Neural cell (in vitro differentiated cells): ENCODE measurements at regions not wholly inside any gene's neighbourhood (a gene's known extent, or its start where the extent isn't known, plus 50 kb on each side); places are given as distances from the start of the nearest gene placed in this dataset.

ENCODE experiments used
- H2AFZ ChIP-seq: fragments of 200-600, 300-800 bp; sonication (generic), shearing (Covaris generic); 2 replicates; pipeline ENCODE4 v1.6.0; 2014; ENCODE audit warnings: low read depth, mild to moderate bottlenecking, antibody characterized with exemption, low read length, moderate library complexity
- H3F3A ChIP-seq: fragments of 200-600 bp; shearing (Covaris generic); 2 replicates; pipeline ENCODE4 v1.6.1; 2016; ENCODE audit warnings: mild to moderate bottlenecking, moderate library complexity, mixed read lengths, antibody characterized with exemption, low read length; ENCODE audit not compliant: insufficient read depth, poor library complexity, severe bottlenecking
- H3K27ac ChIP-seq: fragments of 200-600, 300-800 bp; sonication (generic), shearing (Covaris generic); 2 replicates; pipeline ENCODE4 v1.5.1; 2014; ENCODE audit warnings: mild to moderate bottlenecking, low read length, moderate library complexity
- H3K27me3 ChIP-seq: fragments of 300-800, 200-600 bp; sonication (generic), shearing (Covaris generic); 2 replicates; pipeline ENCODE4 v1.6.0; 2014; ENCODE audit warnings: mild to moderate bottlenecking, low read depth, low read length, moderate library complexity; ENCODE audit not compliant: insufficient read depth
- H3K36me3 ChIP-seq: fragments of 300-800, 200-600 bp; sonication (generic), shearing (Covaris generic); 2 replicates; pipeline ENCODE4 v1.5.1; 2014; ENCODE audit warnings: mild to moderate bottlenecking, antibody characterized with exemption, low read length, moderate library complexity; ENCODE audit not compliant: insufficient read depth
- H3K4me2 ChIP-seq: fragments of 300-800, 200-600 bp; sonication (generic), shearing (Covaris generic); 2 replicates; pipeline ENCODE4 v1.6.0; 2014; ENCODE audit warnings: mild to moderate bottlenecking, low read length
- H3K4me3 ChIP-seq: fragments of 300-800, 200-600 bp; sonication (generic), shearing (Covaris generic); 2 replicates; pipeline ENCODE4 v1.5.1; 2014; ENCODE audit warnings: mild to moderate bottlenecking, low read length, moderate library complexity
- H3K79me2 ChIP-seq: fragments of 200-600 bp; shearing (Covaris generic); replicated peaks from 2 replicates; pipeline ENCODE4 v1.6.0; 2014; ENCODE audit warnings: mild to moderate bottlenecking, low read length, moderate library complexity; ENCODE audit not compliant: insufficient read depth
- H3K9ac ChIP-seq: fragments of 300-800, 200-600 bp; sonication (generic), shearing (Covaris generic); 2 replicates; pipeline ENCODE4 v1.6.1; 2016; ENCODE audit warnings: mild to moderate bottlenecking, low read length, mixed read lengths
- H3K9me2 ChIP-seq: fragments of 200-600 bp; shearing (Covaris generic); 2 replicates; pipeline ENCODE4 v1.6.1; 2016; ENCODE audit warnings: mild to moderate bottlenecking, low read length, mixed read lengths; ENCODE audit not compliant: insufficient read depth
- H3K9me3 ChIP-seq: fragments of 200-600, 300-800 bp; sonication (generic), shearing (Covaris generic); 2 replicates; pipeline ENCODE4 v1.6.1; 2016; ENCODE audit warnings: mild to moderate bottlenecking, mixed run types, low read length, moderate library complexity, mixed read lengths
- H4K20me1 ChIP-seq: fragments of 200-600 bp; shearing (Covaris generic); 2 replicates; pipeline ENCODE4 v1.6.1; 2016; ENCODE audit warnings: mild to moderate bottlenecking, mixed run types; ENCODE audit not compliant: insufficient read depth
- EP300 ChIP-seq: fragments of 450-650 bp; conservative IDR thresholded peaks from 2 replicates; pipeline ENCODE4 v1.6.1; 2014; ENCODE audit warnings: antibody characterized with exemption, mild to moderate bottlenecking, moderate library complexity; ENCODE audit not compliant: poor library complexity, severe bottlenecking
- EZH2 ChIP-seq: fragments of 200-600, 300-800 bp; shearing (Covaris generic), sonication (generic); IDR thresholded peaks from 2 replicates; pipeline ENCODE4 v1.6.1; 2014; ENCODE audit warnings: antibody characterized with exemption, low read length, borderline replicate concordance, mild to moderate bottlenecking; ENCODE audit not compliant: insufficient read depth, poor library complexity, severe bottlenecking
- MXI1 ChIP-seq: fragments of 450-650 bp; conservative IDR thresholded peaks from 2 replicates; pipeline ENCODE4 v1.6.1; 2014; ENCODE audit warnings: antibody characterized with exemption, mild to moderate bottlenecking; ENCODE audit not compliant: poor library complexity, severe bottlenecking
- POLR2AphosphoS5 ChIP-seq: IDR thresholded peaks from 2 replicates; pipeline ENCODE4 v1.6.1; 2012
- RAD21 ChIP-seq: fragments of 450-650 bp; conservative IDR thresholded peaks from 2 replicates; pipeline ENCODE4 v1.6.1; 2014; ENCODE audit warnings: antibody characterized with exemption, mild to moderate bottlenecking, moderate library complexity
- SMC3 ChIP-seq: fragments of 450-650 bp; conservative IDR thresholded peaks from 2 replicates; pipeline ENCODE4 v1.6.1; 2014; ENCODE audit warnings: antibody characterized with exemption, mild to moderate bottlenecking, moderate library complexity; ENCODE audit not compliant: poor library complexity
- TAF1 ChIP-seq: IDR thresholded peaks from 2 replicates; pipeline ENCODE4 v1.6.1; 2012; ENCODE audit warnings: low read depth
- TF ChIP-seq, protein P1 (sequence below): fragments of 450-650 bp; IDR thresholded peaks from 2 replicates; pipeline ENCODE4 v1.5.1; 2014; ENCODE audit warnings: antibody characterized with exemption, mild to moderate bottlenecking, moderate library complexity; ENCODE audit not compliant: poor library complexity, severe bottlenecking
- TF ChIP-seq, protein P2 (sequence below): IDR thresholded peaks from 2 replicates; pipeline ENCODE4 v1.6.1; 2012; ENCODE audit warnings: borderline replicate concordance

DNA sequence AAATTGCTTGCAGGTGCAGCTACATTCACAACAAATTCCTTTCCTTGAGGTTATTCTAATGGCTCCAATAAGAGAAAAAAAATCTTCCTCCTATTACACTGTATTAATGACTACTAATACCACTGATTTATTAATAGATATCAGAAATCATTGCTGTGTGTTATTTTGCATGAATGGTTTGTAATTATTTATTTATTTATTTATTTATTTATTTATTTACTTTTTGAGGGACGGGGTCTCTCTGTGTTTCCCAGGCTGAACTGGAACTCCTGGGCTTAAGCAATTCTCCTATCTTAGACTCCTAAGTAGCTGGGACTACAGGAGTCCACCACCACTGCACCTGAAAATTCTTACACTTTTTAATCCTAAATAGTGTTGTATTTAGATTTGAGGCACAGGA is 390.4 kb downstream of the SI start:
- no peaks in the 10 kb centered on the region for H3K27me3 ChIP-seq
- H3K27ac ChIP-seq = no peak overlapping the region
- H2AFZ ChIP-seq = no peak overlapping the region
- no peaks in the 10 kb centered on the region for H3K79me2 ChIP-seq
- H3K9ac ChIP-seq = no peak overlapping the region
- no peak overlapping the region for H3K4me2 ChIP-seq
- H3K9me3 ChIP-seq = no peaks in the 10 kb centered on the region
- TF ChIP-seq MXI1 = no peak
- TF ChIP-seq, protein P1, sequence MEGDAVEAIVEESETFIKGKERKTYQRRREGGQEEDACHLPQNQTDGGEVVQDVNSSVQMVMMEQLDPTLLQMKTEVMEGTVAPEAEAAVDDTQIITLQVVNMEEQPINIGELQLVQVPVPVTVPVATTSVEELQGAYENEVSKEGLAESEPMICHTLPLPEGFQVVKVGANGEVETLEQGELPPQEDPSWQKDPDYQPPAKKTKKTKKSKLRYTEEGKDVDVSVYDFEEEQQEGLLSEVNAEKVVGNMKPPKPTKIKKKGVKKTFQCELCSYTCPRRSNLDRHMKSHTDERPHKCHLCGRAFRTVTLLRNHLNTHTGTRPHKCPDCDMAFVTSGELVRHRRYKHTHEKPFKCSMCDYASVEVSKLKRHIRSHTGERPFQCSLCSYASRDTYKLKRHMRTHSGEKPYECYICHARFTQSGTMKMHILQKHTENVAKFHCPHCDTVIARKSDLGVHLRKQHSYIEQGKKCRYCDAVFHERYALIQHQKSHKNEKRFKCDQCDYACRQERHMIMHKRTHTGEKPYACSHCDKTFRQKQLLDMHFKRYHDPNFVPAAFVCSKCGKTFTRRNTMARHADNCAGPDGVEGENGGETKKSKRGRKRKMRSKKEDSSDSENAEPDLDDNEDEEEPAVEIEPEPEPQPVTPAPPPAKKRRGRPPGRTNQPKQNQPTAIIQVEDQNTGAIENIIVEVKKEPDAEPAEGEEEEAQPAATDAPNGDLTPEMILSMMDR = no peak
- TF ChIP-seq TAF1 = no peak
- TF ChIP-seq RAD21 = no peak
- TF ChIP-seq EZH2 = no peak
- no peak for TF ChIP-seq SMC3
- no peak for TF ChIP-seq POLR2AphosphoS5
- TF ChIP-seq, protein P2, sequence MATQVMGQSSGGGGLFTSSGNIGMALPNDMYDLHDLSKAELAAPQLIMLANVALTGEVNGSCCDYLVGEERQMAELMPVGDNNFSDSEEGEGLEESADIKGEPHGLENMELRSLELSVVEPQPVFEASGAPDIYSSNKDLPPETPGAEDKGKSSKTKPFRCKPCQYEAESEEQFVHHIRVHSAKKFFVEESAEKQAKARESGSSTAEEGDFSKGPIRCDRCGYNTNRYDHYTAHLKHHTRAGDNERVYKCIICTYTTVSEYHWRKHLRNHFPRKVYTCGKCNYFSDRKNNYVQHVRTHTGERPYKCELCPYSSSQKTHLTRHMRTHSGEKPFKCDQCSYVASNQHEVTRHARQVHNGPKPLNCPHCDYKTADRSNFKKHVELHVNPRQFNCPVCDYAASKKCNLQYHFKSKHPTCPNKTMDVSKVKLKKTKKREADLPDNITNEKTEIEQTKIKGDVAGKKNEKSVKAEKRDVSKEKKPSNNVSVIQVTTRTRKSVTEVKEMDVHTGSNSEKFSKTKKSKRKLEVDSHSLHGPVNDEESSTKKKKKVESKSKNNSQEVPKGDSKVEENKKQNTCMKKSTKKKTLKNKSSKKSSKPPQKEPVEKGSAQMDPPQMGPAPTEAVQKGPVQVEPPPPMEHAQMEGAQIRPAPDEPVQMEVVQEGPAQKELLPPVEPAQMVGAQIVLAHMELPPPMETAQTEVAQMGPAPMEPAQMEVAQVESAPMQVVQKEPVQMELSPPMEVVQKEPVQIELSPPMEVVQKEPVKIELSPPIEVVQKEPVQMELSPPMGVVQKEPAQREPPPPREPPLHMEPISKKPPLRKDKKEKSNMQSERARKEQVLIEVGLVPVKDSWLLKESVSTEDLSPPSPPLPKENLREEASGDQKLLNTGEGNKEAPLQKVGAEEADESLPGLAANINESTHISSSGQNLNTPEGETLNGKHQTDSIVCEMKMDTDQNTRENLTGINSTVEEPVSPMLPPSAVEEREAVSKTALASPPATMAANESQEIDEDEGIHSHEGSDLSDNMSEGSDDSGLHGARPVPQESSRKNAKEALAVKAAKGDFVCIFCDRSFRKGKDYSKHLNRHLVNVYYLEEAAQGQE = no peak
- no peak for TF ChIP-seq EP300
- H3K36me3 ChIP-seq = no peaks in the 10 kb centered on the region
- H3F3A ChIP-seq = no peaks in the 10 kb centered on the region
- H4K20me1 ChIP-seq = no peaks in the 10 kb centered on the region
- H3K4me3 ChIP-seq = no peak overlapping the region
- H3K9me2 ChIP-seq = no peaks in the 10 kb centered on the region

DNA sequence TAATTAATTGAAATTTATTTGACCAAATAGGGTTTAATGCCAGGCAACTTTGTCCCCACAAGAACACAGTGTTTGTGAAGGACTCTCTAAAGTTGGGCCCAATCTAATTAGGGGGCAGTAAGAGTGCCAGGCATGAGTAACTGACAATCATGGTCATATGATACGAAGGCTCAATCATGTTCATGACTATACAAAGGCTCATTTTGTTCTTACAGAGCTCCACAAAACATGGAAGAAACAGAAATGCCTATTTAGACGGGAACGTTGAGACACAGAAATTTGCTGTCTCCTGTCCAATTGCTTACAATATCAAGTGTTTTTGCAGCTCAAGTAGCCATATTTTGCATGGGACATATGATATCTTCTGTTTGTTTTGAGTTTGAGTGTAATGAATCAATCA is 391.1 kb downstream of the SI start:
- Histone ChIP-seq H2AFZ (no peak overlapping the region), H3K9me3 (no peaks in the 10 kb centered on the region), H3K36me3 (no peaks in the 10 kb centered on the region), H3F3A (no peaks in the 10 kb centered on the region), H3K4me2 (no peak overlapping the region), H3K4me3 (no peak overlapping the region), H3K27ac (no peak overlapping the region), H4K20me1 (no peaks in the 10 kb centered on the region), H3K79me2 (no peaks in the 10 kb centered on the region), H3K27me3 (no peaks in the 10 kb centered on the region), H3K9me2 (no peaks in the 10 kb centered on the region), H3K9ac (no peak overlapping the region)
- TF ChIP-seq, protein P1 = no peak
- no peak for TF ChIP-seq MXI1
- no peak for TF ChIP-seq EP300
- no peak for TF ChIP-seq SMC3
- no peak for TF ChIP-seq EZH2
- TF ChIP-seq RAD21 = no peak
- TF ChIP-seq, protein P2 = no peak
- TF ChIP-seq POLR2AphosphoS5 = no peak
- no peak for TF ChIP-seq TAF1
